IMR-90 (cell line): ENCODE measurements at regions not wholly inside any gene's neighbourhood (a gene's known extent, or its start where the extent isn't known, plus 50 kb on each side); places are given as distances from the start of the nearest gene placed in this dataset.

Source experiments
- ATAC-seq: fragments of 200-7000 bp; cut with Tn5 transposase; 2 replicates; pipeline ENCODE4 v1.9.1; 2020; ENCODE audit warnings: low read depth, mild to moderate bottlenecking, moderate library complexity
- BruUV-seq: library from RNA; stranded (reverse); fragments of 400-500 nt; replicated peaks from 2 replicates; lab custom pipeline; 2021; lab: Mats Ljungman, UMichigan
- CTCF ChIA-PET: fragments of 300-600 bp; formaldehyde crosslinking; extraction: SDS; loops from one replicate; lab custom pipeline; 2021; ENCODE audit warnings: antibody characterized with exemption; lab: Yijun Ruan, JAX
- POLR2A ChIA-PET: fragments of 300-600 bp; sonication (Branson Sonifier 250); formaldehyde crosslinking; loops from one replicate; lab custom pipeline; 2022; ENCODE audit warnings: antibody characterized with exemption; ENCODE audit not compliant: unreplicated experiment; lab: Charles Lee
- DNase-seq: peaks from one replicate; pipeline ENCODE4 v3.0.0; 2013
- H2AFZ ChIP-seq: replicated peaks from 2 replicates; pipeline ENCODE3; 2013; ENCODE audit warnings: low read length, mild to moderate bottlenecking; ENCODE audit not compliant: poor library complexity
- H2AK5ac ChIP-seq: 2 replicates; pipeline ENCODE4 v1.6.1; 2013; ENCODE audit warnings: low read depth, low read length, inconsistent platforms
- H2AK9ac ChIP-seq: replicated peaks from 2 replicates; pipeline ENCODE3; 2013; ENCODE audit warnings: mild to moderate bottlenecking, low read depth, low read length, moderate library complexity; ENCODE audit not compliant: poor library complexity
- H2BK120ac ChIP-seq: 2 replicates; pipeline ENCODE4 v1.6.1; 2013; ENCODE audit warnings: low read depth, low read length, inconsistent platforms
- H2BK15ac ChIP-seq: 3 replicates; pipeline ENCODE4 v1.6.1; 2013; ENCODE audit warnings: low read depth, low read length, inconsistent platforms
- H2BK20ac ChIP-seq: 2 replicates; pipeline ENCODE4 v1.6.1; 2013; ENCODE audit warnings: low read depth, mild to moderate bottlenecking, inconsistent platforms, low read length, moderate library complexity
- H2BK5ac ChIP-seq: 2 replicates; pipeline ENCODE4 v1.6.1; 2013; ENCODE audit warnings: mild to moderate bottlenecking, low read depth, low read length, inconsistent platforms; ENCODE audit not compliant: poor library complexity, severe bottlenecking
- H3K14ac ChIP-seq: replicated peaks from 2 replicates; pipeline ENCODE4 v1.6.1; 2013; ENCODE audit warnings: low read depth, low read length, inconsistent platforms
- H3K18ac ChIP-seq: 2 replicates; pipeline ENCODE4 v1.6.1; 2013; ENCODE audit warnings: low read depth, low read length, control low read depth
- H3K23ac ChIP-seq: 2 replicates; pipeline ENCODE4 v1.6.1; 2013; ENCODE audit warnings: low read depth, low read length, inconsistent platforms
- H3K27ac ChIP-seq: 2 replicates; pipeline ENCODE4 v1.5.1; 2013; ENCODE audit warnings: mild to moderate bottlenecking, control low read depth, low read length; ENCODE audit not compliant: insufficient read depth
- H3K27me3 ChIP-seq: 2 replicates; pipeline ENCODE4 v1.6.1; 2013; ENCODE audit warnings: low read length; ENCODE audit not compliant: control insufficient read depth, insufficient read depth
- H3K36me3 ChIP-seq: 2 replicates; pipeline ENCODE4 v1.6.1; 2013; ENCODE audit warnings: low read length, mixed read lengths; ENCODE audit not compliant: control insufficient read depth, insufficient read depth
- H3K4ac ChIP-seq: 2 replicates; pipeline ENCODE4 v1.6.1; 2013; ENCODE audit warnings: low read depth, low read length, inconsistent platforms
- H3K4me1 ChIP-seq: 2 replicates; pipeline ENCODE4 v1.6.1; 2013; ENCODE audit warnings: low read length, mixed read lengths; ENCODE audit not compliant: control insufficient read depth, insufficient read depth
- H3K4me2 ChIP-seq: 2 replicates; pipeline ENCODE4 v1.6.1; 2013; ENCODE audit warnings: low read depth, mild to moderate bottlenecking, control low read depth, low read length, moderate library complexity
- H3K4me3 ChIP-seq: 2 replicates; pipeline ENCODE4 v1.5.1; 2013; ENCODE audit warnings: low read depth, mild to moderate bottlenecking, control low read depth, low read length, moderate library complexity; ENCODE audit not compliant: insufficient read depth
- H3K56ac ChIP-seq: 2 replicates; pipeline ENCODE4 v1.6.1; 2013; ENCODE audit warnings: low read length, inconsistent platforms; ENCODE audit not compliant: insufficient read depth; ENCODE audit errors: extremely low read depth
- H3K79me1 ChIP-seq, 2 experiments: 2 replicates each; pipeline ENCODE4 v1.6.1; 2013; ENCODE audit warnings: low read length in 2 of 2, inconsistent platforms in 1 of 2, low read depth in 1 of 2
- H3K9ac ChIP-seq: 2 replicates; pipeline ENCODE4 v1.6.1; 2013; ENCODE audit warnings: low read depth, low read length, control low read depth
- H3K9me1 ChIP-seq: 2 replicates; pipeline ENCODE4 v1.6.1; 2013; ENCODE audit warnings: low read length, inconsistent platforms; ENCODE audit not compliant: insufficient read depth
- H3K9me3 ChIP-seq: 2 replicates; pipeline ENCODE4 v1.6.1; 2013; ENCODE audit warnings: low read length; ENCODE audit not compliant: control insufficient read depth, insufficient read depth
- H4K20me1 ChIP-seq: 2 replicates; pipeline ENCODE4 v1.6.1; 2013; ENCODE audit warnings: low read length, inconsistent platforms; ENCODE audit not compliant: insufficient read depth
- H4K5ac ChIP-seq: 2 replicates; pipeline ENCODE4 v1.6.1; 2013; ENCODE audit warnings: mild to moderate bottlenecking, low read depth, low read length, control low read depth
- H4K8ac ChIP-seq, 2 experiments: 2 replicates each; pipeline ENCODE4 v1.6.1; 2013; ENCODE audit warnings: low read depth in 2 of 2, low read length in 2 of 2, control low read depth in 1 of 2, inconsistent platforms in 1 of 2
- H4K91ac ChIP-seq: 2 replicates; pipeline ENCODE4 v1.6.1; 2013; ENCODE audit warnings: low read depth, low read length, inconsistent platforms; ENCODE audit not compliant: insufficient read depth
- BHLHE40 ChIP-seq: fragments of 150-350 bp; IDR thresholded peaks from 2 replicates; pipeline ENCODE4 v1.6.1; 2016; ENCODE audit warnings: mild to moderate bottlenecking, low read depth, low read length
- MAFK ChIP-seq: IDR thresholded peaks from 2 replicates; pipeline ENCODE4 v1.6.1; 2012; ENCODE audit warnings: low read depth, low read length, improper control_type of control experiment
- WGBS, 2 experiments: methylation state at CpG; one replicate each; pipeline versions ENCODE4 v1.1.5 to v1.1.7; 2013; ENCODE audit warnings: missing lambda C conversion rate in 2 of 2; ENCODE audit not compliant: insufficient read length in 1 of 2; ENCODE audit errors: extremely low coverage in 2 of 2; 5-methylcytosine and 5-hydroxymethylcytosine counted together
- dilution Hi-C: fragments of 300-500 bp; cut with HindIII; formaldehyde crosslinking; loops from one replicate; pipeline ENCODE4 v1.14.3; 2018; ENCODE audit warnings: low sequenced_read_pairs; ENCODE audit not compliant: unreplicated experiment
- in situ Hi-C: fragments of 300-500 bp; cut with MboI; formaldehyde crosslinking; loops from 3 replicates; pipeline ENCODE4 v1.14.3; 2019; ENCODE audit warnings: low sequenced_read_pairs, inconsistent platforms, mixed read lengths
- intact Hi-C: fragments of 100-400 bp; cut with micrococcal nuclease; formaldehyde crosslinking; loops from 2 replicates; pipeline ENCODE4 v1.10.0; 2022

GRCh38 chr11:116696381-116696941, 76.3 kb downstream of the BUD13 start:
- H4K91ac ChIP-seq = no peak overlapping the region
- dilution Hi-C loops = no loop called here
- ATAC-seq = peak; percentile 62

More at GRCh38 chr11:116696381-116696941, 76.3 kb downstream of the BUD13 start:
- Histone ChIP-seq H2BK120ac (no peak overlapping the region), H3K4me2 (no peak overlapping the region), H3K36me3 (no peaks in the 10 kb centered on the region), H3K4me1 (no peaks in the 10 kb centered on the region), H3K4ac (no peak overlapping the region), H2BK5ac (no peak overlapping the region), H3K23ac (no peak overlapping the region), H3K9me3 (no peaks in the 10 kb centered on the region), H3K27me3 (peaks cover 18% of the 10 kb centered on the region), H3K18ac (no peak overlapping the region), H2BK15ac (no peak overlapping the region), H2AK9ac (no peak overlapping the region), H2AK5ac (no peak overlapping the region), H3K9me1 (no peaks in the 10 kb centered on the region), H2BK20ac (no peak overlapping the region), H4K8ac (no peak overlapping the region), H3K9ac (no peak overlapping the region), H3K14ac (no peak overlapping the region), H3K56ac (no peak overlapping the region), H3K79me1 (no peaks in the 10 kb centered on the region), H3K4me3 (no peak overlapping the region), H4K20me1 (no peaks in the 10 kb centered on the region; the same call in 1 of the 2 replicates), H4K5ac (no peak overlapping the region), H2AFZ (peak overlapping the region; percentile 32), H3K27ac (no peak overlapping the region)
- CTCF ChIA-PET = no interaction called here
- BruUV-seq = no TSS peak
- no peak for DNase-seq
- TF ChIP-seq BHLHE40 = no peak
- TF ChIP-seq MAFK = 0 out of 2 replicates have a peak, but pooled peaks have one; percentile 41
- POLR2A ChIA-PET = no interaction called here
- intact Hi-C loops (no loop called here), in situ Hi-C loops (loop anchor here (25.0 kb wide), 1 partner anchor 1359 kb away; no protein-coding TSS in a partner anchor)
- WGBS, 2 experiments = no CpG with 5 or more reads among the region's 11 CpGs
